Breast epithelium (tissue), 4 donors: ENCODE measurements at regions not wholly inside any gene's neighbourhood (a gene's known extent, or its start where the extent isn't known, plus 50 kb on each side); places are given as distances from the start of the nearest gene placed in this dataset.
A peak's percentile ranks its signal among the peaks of the same experiment; 100 is the strongest.

Experiments used
- DNase-seq, 2 donors: peaks; one replicate each; pipeline ENCODE4 v3.0.0-alpha.2; 2019; ENCODE audit warnings: low spot score in 2 of 2
- H3K27ac ChIP-seq, 2 donors: fragments of 200-600 bp; sonication (generic) in 1 of 2; one replicate each; pipeline ENCODE4 v1.5.1; 2016 to 2019; ENCODE audit warnings: mild to moderate bottlenecking in 1 of 2
- H3K27me3 ChIP-seq, 2 donors: fragments of 200-600 bp; sonication (generic) in 1 of 2; one replicate each; pipeline versions ENCODE4 v1.5.1 to v1.6.0; 2017 to 2019; ENCODE audit warnings: control low read depth in 1 of 2, mild to moderate bottlenecking in 1 of 2
- H3K36me3 ChIP-seq: fragments of 200-600 bp; one replicate; pipeline ENCODE4 v1.5.1; 2019
- H3K4me1 ChIP-seq, 2 donors: fragments of 200-600 bp; sonication (generic); one replicate each; pipeline ENCODE4 v1.5.1; 2016 to 2019; ENCODE audit warnings: control low read depth in 1 of 2
- H3K4me3 ChIP-seq, 3 donors: fragments of 200-600 bp; sonication (generic); 1 replicate in 2 of 3; 2 replicates in 1 of 3; pipeline ENCODE4 v1.5.1; 2016 to 2019; ENCODE audit warnings: mild to moderate bottlenecking in 3 of 3, moderate library complexity in 2 of 3
- H3K9me3 ChIP-seq, 2 donors: fragments of 200-600 bp; sonication (generic) in 1 of 2; one replicate each; pipeline ENCODE4 v1.5.1; 2016 to 2019; ENCODE audit warnings: control low read depth in 1 of 2
- CTCF ChIP-seq, 3 donors: fragments of 450-650 bp; IDR thresholded peaks; one replicate each; pipeline ENCODE4 v1.5.1; 2016 to 2017; ENCODE audit warnings: antibody characterized with exemption in 3 of 3, mild to moderate bottlenecking in 3 of 3, moderate library complexity in 3 of 3
- POLR2A ChIP-seq: fragments of 450-650 bp; IDR thresholded peaks from one replicate; pipeline ENCODE4 v1.6.1; 2016; ENCODE audit warnings: antibody characterized with exemption, mild to moderate bottlenecking, moderate library complexity
- POLR2AphosphoS5 ChIP-seq, 3 donors: sonication (generic); formaldehyde crosslinking; IDR thresholded peaks; one replicate each; pipeline ENCODE4 v1.6.1; 2017; ENCODE audit warnings: antibody characterized with exemption in 3 of 3
- intact Hi-C: fragments of 100-400 bp; cut with DNase I; formaldehyde crosslinking; loops from one replicate; pipeline ENCODE4 v1.15.1; 2023; ENCODE audit warnings: low total_unique reads

GRCh38 chr2:128738446-128739110 is 419.9 kb upstream of the HS6ST1 start:
- Histone ChIP-seq H3K4me3 (no peak overlapping the region), H3K27ac (no peak overlapping the region), H3K36me3 (no peaks in the 10 kb centered on the region), H3K27me3 (no peaks in the 10 kb centered on the region), H3K4me1 (no peaks in the 10 kb centered on the region), H3K9me3 (no peaks in the 10 kb centered on the region)
- TF ChIP-seq POLR2A (no peak), POLR2AphosphoS5 (IDR thresholded peaks at IDR 0.05) (no peak), CTCF (IDR thresholded peaks at IDR 0.05) (no peak)
- intact Hi-C loops = no loop called here
- no peak for DNase-seq

- TF ChIP-seq POLR2A (no peak), CTCF (IDR thresholded peaks at IDR 0.05) (no peak), POLR2AphosphoS5 (IDR thresholded peaks at IDR 0.05) (no peak)
- no peak for DNase-seq
- H3K27ac ChIP-seq = no peak overlapping the region
- no peaks in the 10 kb centered on the region for H3K36me3 ChIP-seq
- no peaks in the 10 kb centered on the region for H3K4me1 ChIP-seq
- intact Hi-C loops = no loop called here
- no peaks in the 10 kb centered on the region for H3K27me3 ChIP-seq
- no peaks in the 10 kb centered on the region for H3K9me3 ChIP-seq
- H3K4me3 ChIP-seq = no peak overlapping the region
These were observed 423.8 kb upstream of the HS6ST1 start for GRCh38 chr2:128742467-128742866.

- TF ChIP-seq CTCF (IDR thresholded peaks at IDR 0.05) = no peak
- TF ChIP-seq POLR2A = no peak
- no peak for TF ChIP-seq POLR2AphosphoS5 (IDR thresholded peaks at IDR 0.05)
These were observed 427.3 kb upstream of the HS6ST1 start for GRCh38 chr2:128745946-128746345.

GRCh38 chr2:128746356-128746755 is 427.7 kb upstream of the HS6ST1 start:
- Histone ChIP-seq H3K4me3 (no peak overlapping the region), H3K9me3 (no peaks in the 10 kb centered on the region), H3K27me3 (no peaks in the 10 kb centered on the region), H3K36me3 (no peaks in the 10 kb centered on the region), H3K27ac (no peak overlapping the region), H3K4me1 (no peaks in the 10 kb centered on the region)
- intact Hi-C loops = no loop called here
- TF ChIP-seq POLR2A (no peak), POLR2AphosphoS5 (IDR thresholded peaks at IDR 0.05) (no peak), CTCF (IDR thresholded peaks at IDR 0.05) (no peak)
- DNase-seq = peak in 1 of 2 donors; percentile 57

More at GRCh38 chr2:128745946-128746345, 427.3 kb upstream of the HS6ST1 start:
- DNase-seq = no peak
- Histone ChIP-seq H3K36me3 (no peaks in the 10 kb centered on the region), H3K9me3 (no peaks in the 10 kb centered on the region), H3K27ac (no peak overlapping the region), H3K4me1 (no peaks in the 10 kb centered on the region), H3K27me3 (no peaks in the 10 kb centered on the region), H3K4me3 (no peak overlapping the region)
- intact Hi-C loops = no loop called here

- H3K9me3 ChIP-seq = no peaks in the 10 kb centered on the region
- H3K27me3 ChIP-seq = no peaks in the 10 kb centered on the region
- H3K36me3 ChIP-seq = no peaks in the 10 kb centered on the region
- DNase-seq = no peak
- TF ChIP-seq POLR2A = no peak
- TF ChIP-seq POLR2AphosphoS5 (IDR thresholded peaks at IDR 0.05) = no peak
- TF ChIP-seq CTCF (IDR thresholded peaks at IDR 0.05) = no peak
- intact Hi-C loops = no loop called here
- H3K4me1 ChIP-seq = no peaks in the 10 kb centered on the region
- no peak overlapping the region for H3K4me3 ChIP-seq
- no peak overlapping the region for H3K27ac ChIP-seq
These were observed 429.7 kb upstream of the HS6ST1 start for GRCh38 chr2:128748336-128748735.
